ENCODE measurements at regions not wholly inside any gene's neighbourhood (a gene's known extent, or its start where the extent isn't known, plus 50 kb on each side); places are given as distances from the start of the nearest gene placed in this dataset.
A peak's percentile ranks its signal among the peaks of the same experiment; 100 is the strongest.

- TF ChIP-seq CTCF (conservative IDR thresholded peaks at IDR 0.05; ENCODE audit: low read depth, low read length) = no peak
- H3K4me2 ChIP-seq = no peak overlapping the region
- no peaks in the 10 kb centered on the region for H3K79me2 ChIP-seq (ENCODE audit: insufficient read depth, low read depth)
- H3K36me3 ChIP-seq (ENCODE audit: insufficient read depth) = no peaks in the 10 kb centered on the region
- no peaks in the 10 kb centered on the region for H4K20me1 ChIP-seq (ENCODE audit: insufficient read depth)
- no peak overlapping the region for H3K9ac ChIP-seq
- no peak overlapping the region for H2AFZ ChIP-seq (ENCODE audit: low read depth)
- H3K4me3 ChIP-seq (IDR thresholded peaks at IDR 0.05; ENCODE audit: insufficient read depth, low read depth, low read length) = no peak overlapping the region
- H3K27ac ChIP-seq = no peak overlapping the region
- no peaks in the 10 kb centered on the region for H3K27me3 ChIP-seq (ENCODE audit: insufficient read depth, low read depth)
- H3K4me1 ChIP-seq (ENCODE audit: low read depth, poor library complexity, severe bottlenecking) = no peaks in the 10 kb centered on the region
Observed at GRCh38 chr18:21943456-21943855, 202.9 kb downstream of the MIB1 start.

DNA sequence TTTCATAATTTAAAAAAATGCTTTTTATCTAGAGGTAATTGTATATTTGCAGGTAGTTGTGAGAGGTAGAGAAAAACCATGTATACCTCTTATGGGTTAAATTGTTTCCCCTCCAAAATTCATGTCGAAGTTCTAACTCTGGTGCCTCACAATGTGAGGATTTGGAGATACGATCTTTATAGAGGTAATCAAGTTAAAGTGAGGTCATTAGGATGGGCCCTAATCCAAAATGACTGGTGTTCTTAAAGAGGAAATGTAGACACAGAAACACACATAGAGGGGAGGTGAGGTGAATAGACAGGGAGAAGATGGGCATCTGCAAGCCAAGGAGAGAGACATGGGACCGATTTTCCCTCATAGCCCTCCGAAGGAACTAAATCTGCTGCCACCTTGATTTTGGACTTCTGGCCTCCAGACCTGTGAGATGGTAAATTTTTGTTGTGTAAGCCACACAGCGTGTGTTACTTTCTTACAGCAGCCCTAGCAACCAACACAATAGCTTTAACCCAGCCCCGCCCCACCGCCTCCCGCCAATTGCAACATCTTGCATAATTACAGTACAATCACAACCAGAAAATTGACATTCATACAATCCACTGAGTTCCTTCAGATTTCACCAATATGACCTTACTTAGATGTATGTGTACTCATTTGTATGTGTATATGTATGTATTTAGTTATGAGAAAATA, 208.9 kb downstream of the MIB1 start:
- no peaks in the 10 kb centered on the region for H4K20me1 ChIP-seq (ENCODE audit: insufficient read depth)

GRCh38 chr18:21955757-21956652, 213.4 kb upstream of the GATA6 start:
- Histone ChIP-seq H2AFZ (ENCODE audit: low read depth) (no peak overlapping the region), H3K36me3 (ENCODE audit: insufficient read depth) (no peaks in the 10 kb centered on the region)

More for the DNA sequence above, 208.9 kb downstream of the MIB1 start:
- no peak overlapping the region for H3K9ac ChIP-seq
- TF ChIP-seq CTCF (conservative IDR thresholded peaks at IDR 0.05; ENCODE audit: low read depth, low read length) = no peak
- no peak overlapping the region for H2AFZ ChIP-seq (ENCODE audit: low read depth)
- H3K79me2 ChIP-seq (ENCODE audit: insufficient read depth, low read depth) = no peaks in the 10 kb centered on the region
- H3K4me1 ChIP-seq (ENCODE audit: low read depth, poor library complexity, severe bottlenecking) = no peaks in the 10 kb centered on the region
- H3K36me3 ChIP-seq (ENCODE audit: insufficient read depth) = no peaks in the 10 kb centered on the region
- H3K4me2 ChIP-seq = no peak overlapping the region
- H3K4me3 ChIP-seq (IDR thresholded peaks at IDR 0.05; ENCODE audit: insufficient read depth, low read depth, low read length) = no peak overlapping the region
- no peaks in the 10 kb centered on the region for H3K27me3 ChIP-seq (ENCODE audit: insufficient read depth, low read depth)
- H3K27ac ChIP-seq = no peak overlapping the region

GRCh38 chr18:21958263-21958662, 211.1 kb upstream of the GATA6 start:
- Histone ChIP-seq H2AFZ (ENCODE audit: low read depth) (no peak overlapping the region), H3K27ac (no peak overlapping the region), H3K79me2 (ENCODE audit: insufficient read depth, low read depth) (no peaks in the 10 kb centered on the region), H3K4me2 (no peak overlapping the region), H3K4me3 (IDR thresholded peaks at IDR 0.05; ENCODE audit: insufficient read depth, low read depth, low read length) (no peak overlapping the region), H3K27me3 (ENCODE audit: insufficient read depth, low read depth) (no peaks in the 10 kb centered on the region), H4K20me1 (ENCODE audit: insufficient read depth) (no peaks in the 10 kb centered on the region), H3K4me1 (ENCODE audit: low read depth, poor library complexity, severe bottlenecking) (no peaks in the 10 kb centered on the region), H3K36me3 (ENCODE audit: insufficient read depth) (no peaks in the 10 kb centered on the region), H3K9ac (no peak overlapping the region)
- no peak for TF ChIP-seq CTCF (conservative IDR thresholded peaks at IDR 0.05; ENCODE audit: low read depth, low read length)

More at GRCh38 chr18:21955757-21956652, 213.4 kb upstream of the GATA6 start:
- no peak overlapping the region for H3K4me3 ChIP-seq (IDR thresholded peaks at IDR 0.05; ENCODE audit: insufficient read depth, low read depth, low read length)
- TF ChIP-seq CTCF (conservative IDR thresholded peaks at IDR 0.05; ENCODE audit: low read depth, low read length) = peak; percentile 96
- H3K4me1 ChIP-seq (ENCODE audit: low read depth, poor library complexity, severe bottlenecking) = no peaks in the 10 kb centered on the region
- no peak overlapping the region for H3K4me2 ChIP-seq
- H3K27ac ChIP-seq = no peak overlapping the region
- H3K9ac ChIP-seq = no peak overlapping the region
- H3K79me2 ChIP-seq (ENCODE audit: insufficient read depth, low read depth) = no peaks in the 10 kb centered on the region
- no peaks in the 10 kb centered on the region for H3K27me3 ChIP-seq (ENCODE audit: insufficient read depth, low read depth)
- no peaks in the 10 kb centered on the region for H4K20me1 ChIP-seq (ENCODE audit: insufficient read depth)
